Keratinocyte (primary cell): ENCODE measurements at regions not wholly inside any gene's neighbourhood (a gene's known extent, or its start where the extent isn't known, plus 50 kb on each side); places are given as distances from the start of the nearest gene placed in this dataset.

Source experiments
- DNase-seq: peaks from one replicate; pipeline ENCODE4 v3.0.0-alpha.2; 2011; ENCODE audit warnings: low read depth, missing footprints, low spot score
- FAIRE-seq: peaks from 2 replicates; lab custom pipeline; 2011; peaks lifted over from hg19 to GRCh38; lab: Jason Lieb, UNC
- H2AFZ ChIP-seq: 2 replicates; pipeline ENCODE4 v1.6.0; 2012; ENCODE audit warnings: low read length, control low read depth, inconsistent platforms; ENCODE audit not compliant: control insufficient read depth
- H3K27ac ChIP-seq: 2 replicates; pipeline ENCODE4 v1.5.1; 2011; ENCODE audit warnings: low read length; ENCODE audit not compliant: control insufficient read depth, insufficient read depth
- H3K27me3 ChIP-seq: 3 replicates; pipeline ENCODE4 v1.6.0; 2011; ENCODE audit warnings: low read length; ENCODE audit not compliant: control insufficient read depth, insufficient read depth; ENCODE audit errors: extremely low read depth
- H3K36me3 ChIP-seq, 2 experiments: 2 replicates in 1 of 2; 3 replicates in 1 of 2; pipeline ENCODE4 v1.5.1; 2011; ENCODE audit warnings: low read length in 2 of 2, mild to moderate bottlenecking in 1 of 2; ENCODE audit not compliant: control insufficient read depth in 2 of 2, insufficient read depth in 2 of 2; ENCODE audit errors: extremely low read depth in 1 of 2
- H3K4me1 ChIP-seq: 3 replicates; pipeline ENCODE4 v1.5.1; 2011; ENCODE audit warnings: low read length; ENCODE audit not compliant: control insufficient read depth, insufficient read depth; ENCODE audit errors: extremely low read depth
- H3K4me2 ChIP-seq: 3 replicates; pipeline ENCODE4 v1.6.0; 2011; ENCODE audit warnings: low read depth, low read length; ENCODE audit not compliant: control insufficient read depth, insufficient read depth; ENCODE audit errors: extremely low read depth
- H3K4me3 ChIP-seq, 3 experiments: fragments of 200-600 bp in 1 of 3; sonication (generic) in 1 of 3; 2 replicates in 2 of 3; 3 replicates in 1 of 3; pipeline ENCODE4 v1.5.1; 2011 to 2016; ENCODE audit warnings: low read length in 3 of 3, mild to moderate bottlenecking in 3 of 3, control low read depth in 2 of 3, inconsistent platforms in 1 of 3, low read depth in 1 of 3, mixed read lengths in 1 of 3, mixed run types in 1 of 3, moderate library complexity in 1 of 3; ENCODE audit not compliant: control insufficient read depth in 2 of 3, insufficient read depth in 2 of 3; ENCODE audit errors: extremely low read depth in 1 of 3
- H3K79me2 ChIP-seq: 2 replicates; pipeline ENCODE4 v1.6.0; 2012; ENCODE audit warnings: low read length; ENCODE audit not compliant: control insufficient read depth, insufficient read depth
- H3K9ac ChIP-seq: 3 replicates; pipeline ENCODE4 v1.6.0; 2011; ENCODE audit warnings: low read length; ENCODE audit not compliant: control insufficient read depth, insufficient read depth; ENCODE audit errors: extremely low read depth
- H3K9me1 ChIP-seq: 3 replicates; pipeline ENCODE4 v1.6.0; 2011; ENCODE audit warnings: low read length; ENCODE audit not compliant: control insufficient read depth, insufficient read depth; ENCODE audit errors: extremely low read depth
- H3K9me3 ChIP-seq: 2 replicates; pipeline ENCODE4 v1.5.1; 2012; ENCODE audit warnings: low read depth, low read length; ENCODE audit not compliant: control insufficient read depth
- H4K20me1 ChIP-seq: 3 replicates; pipeline ENCODE4 v1.6.0; 2011; ENCODE audit warnings: low read length; ENCODE audit not compliant: control insufficient read depth, insufficient read depth; ENCODE audit errors: extremely low read depth
- EZH2 ChIP-seq: IDR thresholded peaks from one replicate; pipeline ENCODE4 v1.6.1; 2012; ENCODE audit warnings: inconsistent platforms, mild to moderate bottlenecking, low read length, moderate library complexity
- dilution Hi-C: fragments of 300-500 bp; cut with MboI; formaldehyde crosslinking; loops from one replicate; pipeline ENCODE4 v1.7.0; 2020; ENCODE audit warnings: low sequenced_read_pairs; ENCODE audit not compliant: extremely low pct_ligation_motif_present
- TF ChIP-seq, protein P1 (sequence below), 3 experiments: IDR thresholded peaks in 1 of 3; conservative IDR thresholded peaks in 1 of 3; optimal IDR thresholded peaks in 1 of 3; 2 replicates in 2 of 3; 3 replicates in 1 of 3; pipeline versions ENCODE3 to v1.5.1; 2011; ENCODE audit warnings: low read length in 3 of 3, mild to moderate bottlenecking in 3 of 3, moderate library complexity in 2 of 3, control low read depth in 1 of 3, inconsistent platforms in 1 of 3; ENCODE audit not compliant: insufficient read depth in 2 of 3; ENCODE audit errors: extremely low read depth in 1 of 3

GRCh38 chr9:99579964-99580363 is 241.7 kb upstream of the NR4A3 start:
- Histone ChIP-seq H4K20me1 (no peaks in the 10 kb centered on the region), H3K9me1 (no peaks in the 10 kb centered on the region), H3K79me2 (no peaks in the 10 kb centered on the region), H3K4me3 (no peak overlapping the region), H3K4me2 (no peak overlapping the region), H3K4me1 (no peaks in the 10 kb centered on the region), H3K9ac (no peak overlapping the region), H3K9me3 (no peaks in the 10 kb centered on the region), H2AFZ (no peak overlapping the region), H3K27ac (no peak overlapping the region), H3K36me3 (no peaks in the 10 kb centered on the region), H3K27me3 (no peaks in the 10 kb centered on the region)
- DNase-seq, result no peak
- no peak for FAIRE-seq
- dilution Hi-C loops, result no loop called here
- TF ChIP-seq EZH2, result no peak
- TF ChIP-seq, protein P1, sequence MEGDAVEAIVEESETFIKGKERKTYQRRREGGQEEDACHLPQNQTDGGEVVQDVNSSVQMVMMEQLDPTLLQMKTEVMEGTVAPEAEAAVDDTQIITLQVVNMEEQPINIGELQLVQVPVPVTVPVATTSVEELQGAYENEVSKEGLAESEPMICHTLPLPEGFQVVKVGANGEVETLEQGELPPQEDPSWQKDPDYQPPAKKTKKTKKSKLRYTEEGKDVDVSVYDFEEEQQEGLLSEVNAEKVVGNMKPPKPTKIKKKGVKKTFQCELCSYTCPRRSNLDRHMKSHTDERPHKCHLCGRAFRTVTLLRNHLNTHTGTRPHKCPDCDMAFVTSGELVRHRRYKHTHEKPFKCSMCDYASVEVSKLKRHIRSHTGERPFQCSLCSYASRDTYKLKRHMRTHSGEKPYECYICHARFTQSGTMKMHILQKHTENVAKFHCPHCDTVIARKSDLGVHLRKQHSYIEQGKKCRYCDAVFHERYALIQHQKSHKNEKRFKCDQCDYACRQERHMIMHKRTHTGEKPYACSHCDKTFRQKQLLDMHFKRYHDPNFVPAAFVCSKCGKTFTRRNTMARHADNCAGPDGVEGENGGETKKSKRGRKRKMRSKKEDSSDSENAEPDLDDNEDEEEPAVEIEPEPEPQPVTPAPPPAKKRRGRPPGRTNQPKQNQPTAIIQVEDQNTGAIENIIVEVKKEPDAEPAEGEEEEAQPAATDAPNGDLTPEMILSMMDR (optimal IDR thresholded peaks at IDR 0.05 in 1 of 3, IDR thresholded peaks at IDR 0.05 in 1 of 3, conservative IDR thresholded peaks at IDR 0.05 in 1 of 3; ENCODE audit: extremely low read depth in 1 of 3, insufficient read depth in 2 of 3, low read length in 3 of 3), result no peak

- Histone ChIP-seq H3K4me1 (no peaks in the 10 kb centered on the region), H3K36me3 (no peaks in the 10 kb centered on the region), H3K4me2 (no peak overlapping the region), H3K9ac (no peak overlapping the region), H3K9me3 (no peaks in the 10 kb centered on the region), H3K79me2 (no peaks in the 10 kb centered on the region), H3K4me3 (no peak overlapping the region), H3K27ac (no peak overlapping the region), H3K27me3 (no peaks in the 10 kb centered on the region), H2AFZ (no peak overlapping the region), H4K20me1 (no peaks in the 10 kb centered on the region), H3K9me1 (no peaks in the 10 kb centered on the region)
- DNase-seq (no peak), FAIRE-seq (no peak)
- TF ChIP-seq, protein P1 (optimal IDR thresholded peaks at IDR 0.05 in 1 of 3, IDR thresholded peaks at IDR 0.05 in 1 of 3, conservative IDR thresholded peaks at IDR 0.05 in 1 of 3; ENCODE audit: extremely low read depth in 1 of 3, insufficient read depth in 2 of 3, low read length in 3 of 3), result no peak
- TF ChIP-seq EZH2, result no peak
- dilution Hi-C loops, result no loop called here
These were observed 238.9 kb upstream of the NR4A3 start for GRCh38 chr9:99582814-99583213.
